Right lobe of liver (tissue), 6 donors: ENCODE measurements at regions not wholly inside any gene's neighbourhood (a gene's known extent, or its start where the extent isn't known, plus 50 kb on each side); places are given as distances from the start of the nearest gene placed in this dataset.

Source experiments
- ATAC-seq, 4 donors: fragments of 200-7000 bp; cut with Tn5 transposase; one replicate each; pipeline ENCODE4 v1.9.1; 2020; ENCODE audit warnings: mild to moderate bottlenecking in 4 of 4, moderate library complexity in 4 of 4
- DNase-seq, 3 donors: peaks; one replicate each; pipeline ENCODE4 v3.0.0-alpha.2; 2020
- H3K27ac ChIP-seq, 3 donors: fragments of 200-600 bp; one replicate each; pipeline ENCODE4 v1.8.0; 2022
- H3K27me3 ChIP-seq, 2 donors: fragments of 200-600 bp; one replicate each; pipeline ENCODE4 v1.8.0; 2022
- H3K36me3 ChIP-seq, 4 donors: fragments of 200-600 bp; sonication (generic) in 1 of 4; one replicate each; pipeline versions ENCODE4 v1.5.1 to v1.8.0; 2017 to 2022; ENCODE audit warnings: control low read depth in 1 of 4
- H3K4me1 ChIP-seq, 4 donors: fragments of 200-600 bp; sonication (generic) in 1 of 4; one replicate each; pipeline versions ENCODE4 v1.5.1 to v1.8.0; 2017 to 2022; ENCODE audit warnings: control low read depth in 1 of 4
- H3K4me3 ChIP-seq, 3 donors: fragments of 200-600 bp; one replicate each; pipeline ENCODE4 v1.8.0; 2022
- H3K9me3 ChIP-seq, 4 donors: fragments of 200-600 bp; sonication (generic) in 1 of 4; one replicate each; pipeline versions ENCODE4 v1.5.1 to v1.8.0; 2017 to 2022; ENCODE audit warnings: control low read depth in 1 of 4
- CTCF ChIP-seq, 4 donors: fragments of 200-600 bp in 3 of 4; fragments of 450-650 bp in 1 of 4; IDR thresholded peaks; one replicate each; pipeline versions ENCODE4 v1.5.1 to v1.8.0; 2016 to 2022; ENCODE audit warnings: antibody characterized with exemption in 4 of 4, mild to moderate bottlenecking in 2 of 4
- POLR2A ChIP-seq: fragments of 450-650 bp; IDR thresholded peaks from one replicate; pipeline ENCODE4 v1.6.1; 2017; ENCODE audit warnings: antibody characterized with exemption, mild to moderate bottlenecking
- WGBS: methylation state at CpG from one replicate; pipeline ENCODE4 v1.1.6; 2018; ENCODE audit warnings: low coverage, low lambda C conversion rate; ENCODE audit not compliant: insufficient coverage; ENCODE audit errors: missing lambda C conversion rate; 5-methylcytosine and 5-hydroxymethylcytosine counted together
- intact Hi-C, 2 donors: fragments of 100-400 bp; cut with DNase I; formaldehyde crosslinking; loops; one replicate each; pipeline versions ENCODE4 v1.11.2 to v1.14.1; 2022
- donor health status: DM: no; HTN: yes; CAD: no.
- donor health status: DM: no; HTN: no; CAD: no.
- donor health status: DM: no; HTN: no; CAD: no.
- donor health status: DM: no; HTN: yes; CAD: no.
- donor health status: DM: no; HTN: yes; CAD: no.

DNA sequence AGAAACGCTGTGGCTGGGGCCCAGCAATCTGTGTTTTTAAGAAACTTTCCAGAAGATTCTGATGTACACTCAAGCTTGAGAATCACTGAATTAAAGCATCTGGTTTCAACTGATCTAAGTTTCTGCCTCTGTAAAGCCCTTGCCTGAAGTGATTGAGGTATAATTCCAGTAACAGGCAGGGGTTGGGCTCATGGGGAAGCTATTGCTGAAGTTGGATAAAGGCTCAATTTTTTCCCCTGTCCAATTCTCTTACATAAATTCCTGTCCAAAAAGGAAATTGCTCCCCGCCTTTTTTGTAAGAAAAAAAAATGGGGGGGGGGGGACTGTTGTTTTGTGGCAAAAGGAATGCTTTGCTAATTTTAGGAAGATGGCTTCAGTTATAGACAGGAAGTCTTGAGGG is 337.4 kb downstream of the NUAK1 start:
- no peak overlapping the region for H3K27ac ChIP-seq
- DNase-seq (no peak), ATAC-seq (no peak)
- no peaks in the 10 kb centered on the region for H3K4me1 ChIP-seq
- H3K4me3 ChIP-seq: no peak overlapping the region
- 55% methylated on average over 2 of the region's 2 CpGs for WGBS
- H3K9me3 ChIP-seq: no peaks in the 10 kb centered on the region
- intact Hi-C loops: no loop called here
- no peaks in the 10 kb centered on the region for H3K36me3 ChIP-seq
- H3K27me3 ChIP-seq: no peaks in the 10 kb centered on the region
- no peak for TF ChIP-seq POLR2A
- no peak for TF ChIP-seq CTCF (IDR thresholded peaks at IDR 0.05)

DNA sequence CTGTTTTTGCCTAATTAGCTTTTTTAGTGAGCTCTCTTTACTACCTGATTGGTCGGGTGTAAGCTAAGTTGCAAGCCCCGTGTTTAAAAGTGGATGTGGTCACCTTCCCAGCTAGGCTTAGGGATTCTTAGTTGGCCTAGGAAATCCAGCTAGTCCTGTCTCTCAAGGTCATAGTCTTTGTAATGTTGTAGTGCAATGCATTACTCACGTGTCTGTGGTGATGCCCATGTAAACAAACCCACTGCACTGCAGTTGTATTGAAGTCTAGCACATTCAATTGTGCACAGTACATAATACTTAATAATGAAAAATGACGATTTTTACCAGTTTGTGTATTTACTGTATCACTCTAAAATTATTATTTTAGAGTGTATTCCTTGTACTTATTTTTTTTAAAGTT is 335.5 kb downstream of the NUAK1 start:
- TF ChIP-seq CTCF (IDR thresholded peaks at IDR 0.05) (no peak), POLR2A (no peak)
- no peak for ATAC-seq

GRCh38 chr12:105804591-105805265 is 334.0 kb downstream of the NUAK1 start:
- WGBS: 55% methylated on average over 5 of the region's 5 CpGs
- H3K4me3 ChIP-seq: no peak overlapping the region
- no peak for TF ChIP-seq POLR2A
- TF ChIP-seq CTCF (IDR thresholded peaks at IDR 0.05): no peak
- H3K27me3 ChIP-seq: no peaks in the 10 kb centered on the region
- ATAC-seq: no peak
- intact Hi-C loops: no loop called here
- DNase-seq: no peak
- no peak overlapping the region for H3K27ac ChIP-seq
- H3K9me3 ChIP-seq: no peaks in the 10 kb centered on the region
- H3K36me3 ChIP-seq: no peaks in the 10 kb centered on the region
- no peaks in the 10 kb centered on the region for H3K4me1 ChIP-seq

More for the DNA sequence above, 335.5 kb downstream of the NUAK1 start:
- WGBS: 49% methylated on average over 4 of the region's 4 CpGs
- Histone ChIP-seq H3K27me3 (no peaks in the 10 kb centered on the region), H3K4me3 (no peak overlapping the region), H3K27ac (no peak overlapping the region), H3K36me3 (no peaks in the 10 kb centered on the region), H3K4me1 (no peaks in the 10 kb centered on the region), H3K9me3 (no peaks in the 10 kb centered on the region)
- intact Hi-C loops: no loop called here
- no peak for DNase-seq

- no peak overlapping the region for H3K27ac ChIP-seq
- H3K36me3 ChIP-seq: no peaks in the 10 kb centered on the region
- no peak for TF ChIP-seq POLR2A
- no peak for TF ChIP-seq CTCF (IDR thresholded peaks at IDR 0.05)
- WGBS: no CpG with 5 or more reads among the region's 4 CpGs
- intact Hi-C loops: no loop called here
- DNase-seq (no peak), ATAC-seq (peak in 3 of 4 donors; percentile 43 to 81 (median 80))
- H3K9me3 ChIP-seq: no peaks in the 10 kb centered on the region
- no peaks in the 10 kb centered on the region for H3K4me1 ChIP-seq
- H3K27me3 ChIP-seq: no peaks in the 10 kb centered on the region
- no peak overlapping the region for H3K4me3 ChIP-seq
Measured at GRCh38 chr12:105805730-105806399, 332.9 kb downstream of the NUAK1 start.
